Naive thymus-derived CD8-positive, alpha-beta T cell (primary cell): ENCODE measurements at regions not wholly inside any gene's neighbourhood (a gene's known extent, or its start where the extent isn't known, plus 50 kb on each side); places are given as distances from the start of the nearest gene placed in this dataset.

Experiments
- ATAC-seq, 2 donors: fragments of 150-1000 bp; cut with Tn5 transposase in 1 of 2; sonication (Bioruptor Pico), chemical (Tn5 transposase) in 1 of 2; 1 replicate in 1 of 2; 2 replicates in 1 of 2; pipeline ENCODE4 v1.10.0; 2021; ENCODE audit warnings: mild to moderate bottlenecking in 2 of 2, moderate library complexity in 2 of 2
- POLR2A ChIA-PET: fragments of 350-600 bp; sonication (Branson Sonifier 250); formaldehyde crosslinking; loops from one replicate; lab custom pipeline; 2021; ENCODE audit warnings: antibody characterized with exemption; lab: Charles Lee
- DNase-seq, 10 donors: peaks; one replicate each; pipeline versions ENCODE4 v3.0.0 to v3.0.0-alpha.2; 2020 to 2022
- H3K27ac Mint-ChIP-seq, 10 donors: one replicate each; pipeline ENCODE4 v1.8.0; 2020 to 2022; ENCODE audit warnings: mild to moderate bottlenecking in 10 of 10, mixed read lengths in 10 of 10, moderate library complexity in 4 of 10, inconsistent platforms in 1 of 10
- H3K27me3 Mint-ChIP-seq, 5 donors: one replicate each; pipeline ENCODE4 v1.8.0; 2021 to 2022; ENCODE audit warnings: mixed read lengths in 5 of 5
- H3K36me3 Mint-ChIP-seq, 3 donors: one replicate each; pipeline ENCODE4 v1.8.0; 2020 to 2022; ENCODE audit warnings: mixed read lengths in 3 of 3, mild to moderate bottlenecking in 2 of 3, inconsistent platforms in 1 of 3
- H3K4me1 Mint-ChIP-seq, 4 donors: one replicate each; pipeline ENCODE4 v1.8.0; 2021 to 2022; ENCODE audit warnings: mixed read lengths in 4 of 4
- H3K4me3 Mint-ChIP-seq, 10 donors: one replicate each; pipeline ENCODE4 v1.8.0; 2020 to 2022; ENCODE audit warnings: mild to moderate bottlenecking in 10 of 10, mixed read lengths in 10 of 10, moderate library complexity in 6 of 10, inconsistent platforms in 1 of 10
- H3K9me3 Mint-ChIP-seq, 9 donors: one replicate each; pipeline ENCODE4 v1.8.0; 2020 to 2022; ENCODE audit warnings: mixed read lengths in 9 of 9, mild to moderate bottlenecking in 3 of 9, inconsistent platforms in 1 of 9, moderate library complexity in 1 of 9

DNA sequence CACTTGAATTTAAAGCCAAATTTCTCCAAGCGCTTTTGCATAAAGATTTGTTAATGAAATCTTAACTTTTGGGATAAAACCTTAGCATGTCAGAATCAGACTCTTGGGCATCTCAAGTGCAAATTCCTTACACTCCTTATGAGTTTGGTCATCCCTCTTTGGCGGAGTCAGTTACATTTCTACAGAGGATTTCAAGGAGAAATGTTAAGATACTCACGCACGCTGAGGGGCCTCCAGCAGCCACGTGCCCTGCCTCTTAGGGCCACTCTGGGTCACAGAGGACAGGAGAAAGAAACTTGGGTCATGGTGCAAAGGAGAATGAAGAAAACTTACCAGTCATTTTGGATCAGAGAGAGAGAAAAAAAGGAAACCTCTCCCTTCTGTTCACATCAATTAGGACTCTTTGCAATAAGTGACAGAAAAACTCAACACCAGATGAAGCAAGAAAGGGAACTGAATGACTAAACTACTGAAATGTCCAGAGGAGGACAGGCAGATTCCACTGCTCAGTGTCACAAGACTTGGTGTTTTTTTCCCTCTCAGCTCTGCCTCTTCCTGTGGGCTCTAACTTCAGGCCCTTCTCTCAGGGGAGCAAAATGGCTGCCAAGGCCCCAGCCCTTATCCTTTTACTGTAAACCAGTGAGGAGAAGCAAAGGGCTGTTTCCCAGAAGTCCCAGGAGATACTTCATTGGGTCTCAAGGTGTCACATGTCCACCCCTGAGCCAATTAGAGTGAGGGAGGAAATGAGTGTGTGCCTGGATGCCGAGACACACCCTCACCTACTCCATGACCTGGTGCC is 63.3 kb upstream of the NFIL3 start:
- Mint-ChIP-seq H3K27ac (no peak overlapping the region), H3K4me3 (no peak overlapping the region), H3K36me3 (no peaks in the 10 kb centered on the region), H3K27me3 (peaks cover 8 to 54% (median 12%) of the 10 kb centered on the region in 5 donors), H3K4me1 (peaks cover 0 to 7% (median 0%) of the 10 kb centered on the region in 4 donors), H3K9me3 (no peaks in the 10 kb centered on the region)
- POLR2A ChIA-PET, result no interaction called here
- ATAC-seq (no peak), DNase-seq (no peak)

DNA sequence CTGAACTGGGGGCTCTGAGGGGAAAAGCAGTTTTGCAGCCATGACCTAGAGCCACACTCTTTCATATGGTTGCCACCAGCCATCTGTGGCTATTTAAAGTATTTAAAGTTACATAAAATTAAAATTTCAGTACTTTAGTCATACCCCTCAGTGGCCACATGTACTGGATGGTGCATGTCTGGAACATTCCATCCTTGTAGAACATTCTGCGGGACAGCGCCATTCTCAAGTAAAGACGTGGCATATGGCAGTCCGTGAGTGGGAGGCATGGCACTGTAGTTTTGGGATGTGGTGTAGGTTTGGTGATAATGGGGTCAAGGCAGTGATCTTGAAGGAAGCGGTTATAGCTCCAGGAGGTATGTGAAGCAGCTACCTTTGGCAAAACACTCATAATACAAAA is 61.4 kb upstream of the NFIL3 start:
- ATAC-seq (no peak), DNase-seq (no peak)
- no peak overlapping the region for H3K4me3 Mint-ChIP-seq
- H3K27ac Mint-ChIP-seq, result no peak overlapping the region
- H3K36me3 Mint-ChIP-seq, result no peaks in the 10 kb centered on the region
- no peaks in the 10 kb centered on the region for H3K9me3 Mint-ChIP-seq
- peaks cover 0 to 7% (median 0%) of the 10 kb centered on the region in 4 donors for H3K4me1 Mint-ChIP-seq
- H3K27me3 Mint-ChIP-seq, result peaks cover 6 to 62% (median 11%) of the 10 kb centered on the region in 5 donors
- POLR2A ChIA-PET, result no interaction called here

DNA sequence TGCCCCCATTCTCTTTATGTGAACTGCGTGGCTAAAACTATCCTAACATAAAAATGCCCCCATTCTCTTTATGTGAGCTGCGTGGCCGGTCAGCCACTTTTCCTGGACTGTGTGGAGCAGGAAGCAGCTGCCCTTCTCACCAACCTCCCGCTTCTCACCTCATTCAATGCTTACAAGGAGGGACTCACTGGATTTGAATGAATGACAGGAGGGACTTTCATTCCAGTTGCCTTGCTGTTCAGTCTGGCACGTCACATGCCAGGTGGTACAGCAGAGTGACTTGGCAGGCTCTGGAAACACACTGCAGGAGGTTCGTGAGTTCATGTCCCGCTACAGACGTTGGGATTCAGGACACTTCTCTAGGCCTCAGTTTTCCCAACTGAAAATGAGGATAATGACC is 60.2 kb upstream of the NFIL3 start:
- H3K36me3 Mint-ChIP-seq, result no peaks in the 10 kb centered on the region
- no peaks in the 10 kb centered on the region for H3K9me3 Mint-ChIP-seq
- POLR2A ChIA-PET, result no interaction called here
- ATAC-seq (no peak), DNase-seq (no peak)
- H3K27ac Mint-ChIP-seq, result no peak overlapping the region
- H3K4me1 Mint-ChIP-seq, result no peaks in the 10 kb centered on the region
- no peak overlapping the region for H3K4me3 Mint-ChIP-seq
- H3K27me3 Mint-ChIP-seq, result peaks cover 6 to 60% (median 17%) of the 10 kb centered on the region in 5 donors

DNA sequence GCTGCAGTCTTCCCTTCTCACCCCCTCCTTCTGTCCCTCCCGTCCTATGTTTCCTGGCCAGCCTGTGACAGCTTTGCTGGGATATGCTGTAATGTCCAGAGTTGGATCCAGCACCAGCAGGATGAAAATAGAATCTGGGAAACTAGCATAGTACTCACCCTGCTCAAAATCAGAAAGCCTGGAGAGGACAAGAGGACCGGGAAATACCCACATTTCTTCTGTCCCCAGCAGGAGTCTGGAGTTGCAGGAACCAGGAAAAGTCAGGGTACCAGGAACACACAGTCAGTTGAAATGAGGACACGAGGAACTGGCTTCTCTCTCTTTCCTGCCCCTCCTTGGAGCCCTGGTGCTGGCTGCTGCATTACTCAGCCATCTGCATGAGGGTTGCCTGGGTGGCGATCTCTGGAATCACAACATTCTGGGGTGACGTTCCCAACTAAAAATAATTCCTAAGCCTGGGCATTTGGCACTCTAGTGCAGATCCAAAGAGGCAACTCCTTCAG is 59.6 kb upstream of the NFIL3 start:
- no peaks in the 10 kb centered on the region for H3K36me3 Mint-ChIP-seq
- H3K27ac Mint-ChIP-seq, result no peak overlapping the region
- ATAC-seq (no peak), DNase-seq (no peak)
- no peaks in the 10 kb centered on the region for H3K4me1 Mint-ChIP-seq
- POLR2A ChIA-PET, result no interaction called here
- no peak overlapping the region for H3K4me3 Mint-ChIP-seq
- H3K27me3 Mint-ChIP-seq, result peaks cover 7 to 61% (median 20%) of the 10 kb centered on the region in 5 donors
- no peaks in the 10 kb centered on the region for H3K9me3 Mint-ChIP-seq

DNA sequence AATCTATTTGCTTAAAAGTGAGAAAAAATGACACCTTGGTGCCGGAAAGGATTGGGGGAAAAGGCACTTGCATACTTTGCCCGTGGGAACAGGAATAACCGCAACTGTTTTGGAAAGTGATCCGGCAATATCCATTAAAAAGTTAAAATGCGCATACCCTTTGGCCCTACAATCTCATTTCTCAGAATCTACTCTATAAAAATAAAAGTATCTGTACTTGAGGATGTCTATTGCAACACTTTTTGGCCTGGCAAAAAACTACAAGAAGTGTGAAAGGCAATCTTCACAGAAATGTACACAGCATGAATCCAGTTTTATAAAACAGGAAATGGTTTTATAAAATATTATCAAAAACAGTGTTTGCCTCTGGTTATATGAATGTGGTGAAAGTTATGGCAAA is 58.3 kb upstream of the NFIL3 start:
- Mint-ChIP-seq H3K27me3 (peaks cover 11 to 60% (median 21%) of the 10 kb centered on the region in 5 donors), H3K4me3 (no peak overlapping the region), H3K36me3 (no peaks in the 10 kb centered on the region), H3K4me1 (no peaks in the 10 kb centered on the region), H3K27ac (no peak overlapping the region), H3K9me3 (no peaks in the 10 kb centered on the region)
- no peak for ATAC-seq
- POLR2A ChIA-PET, result no interaction called here
- DNase-seq, result no peak

DNA sequence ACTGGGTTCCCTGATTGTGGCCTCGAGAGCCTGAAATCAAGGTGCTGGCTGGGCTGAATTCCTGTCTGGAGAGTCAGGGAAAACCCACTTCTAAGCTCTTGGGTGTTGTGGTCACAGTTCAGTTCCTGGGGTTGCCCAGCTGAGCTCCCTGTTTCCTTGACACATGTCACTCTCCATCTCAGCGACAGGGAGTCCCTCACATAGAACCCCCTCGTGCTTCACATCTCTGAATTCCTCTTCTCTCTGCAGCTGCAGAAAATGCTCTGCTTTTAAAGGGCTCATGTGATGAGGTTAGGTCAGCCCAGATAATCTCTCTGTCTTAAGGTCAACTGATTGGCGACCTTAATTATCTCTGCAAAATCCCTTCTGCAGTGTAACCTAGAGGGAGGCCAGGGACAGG is 53.5 kb upstream of the NFIL3 start:
- H3K27ac Mint-ChIP-seq, result no peak overlapping the region
- H3K36me3 Mint-ChIP-seq, result peaks cover 0 to 17% (median 0%) of the 10 kb centered on the region in 3 donors
- POLR2A ChIA-PET, result no interaction called here
- H3K9me3 Mint-ChIP-seq, result peaks cover 0 to 20% (median 7%) of the 10 kb centered on the region in 9 donors
- H3K4me1 Mint-ChIP-seq, result no peaks in the 10 kb centered on the region
- ATAC-seq, result no peak
- no peak for DNase-seq
- H3K4me3 Mint-ChIP-seq, result no peak overlapping the region
- peaks cover 27 to 67% (median 36%) of the 10 kb centered on the region in 5 donors for H3K27me3 Mint-ChIP-seq

DNA sequence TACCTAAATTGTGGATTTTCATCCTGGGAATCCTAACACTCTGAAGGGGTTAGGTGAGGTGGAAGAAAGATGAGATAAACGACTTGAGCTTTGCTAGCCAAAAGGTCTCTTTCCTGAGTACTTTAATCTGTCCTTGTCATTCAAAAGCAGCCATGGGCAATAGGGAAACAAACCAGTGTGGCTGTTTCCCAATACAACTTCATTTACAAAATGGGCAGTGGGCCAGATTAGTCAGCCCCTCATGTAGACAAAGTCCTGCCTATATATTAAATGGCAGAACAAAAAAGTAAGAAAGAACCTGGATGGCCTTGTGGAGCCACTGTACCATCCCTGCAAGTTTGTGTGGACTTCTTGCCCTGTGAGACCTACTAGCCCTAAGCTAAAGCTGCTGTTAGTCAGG is 51.0 kb upstream of the NFIL3 start:
- POLR2A ChIA-PET, result no interaction called here
- no peak overlapping the region for H3K27ac Mint-ChIP-seq
- ATAC-seq (no peak), DNase-seq (no peak)
- H3K36me3 Mint-ChIP-seq, result peaks cover 0 to 18% (median 2%) of the 10 kb centered on the region in 3 donors
- peaks cover 31 to 77% (median 46%) of the 10 kb centered on the region in 5 donors for H3K27me3 Mint-ChIP-seq
- H3K9me3 Mint-ChIP-seq, result peaks cover 0 to 31% (median 13%) of the 10 kb centered on the region in 9 donors
- no peaks in the 10 kb centered on the region for H3K4me1 Mint-ChIP-seq
- H3K4me3 Mint-ChIP-seq, result no peak overlapping the region
